WTC11 (cell line): ENCODE measurements at regions not wholly inside any gene's neighbourhood (a gene's known extent, or its start where the extent isn't known, plus 50 kb on each side); places are given as distances from the start of the nearest gene placed in this dataset.

ENCODE experiments used
- ATAC-seq: fragments of 200-7000 bp; cut with Tn5 transposase; 2 replicates; pipeline ENCODE4 v1.10.0; 2021; ENCODE audit warnings: mild to moderate bottlenecking, moderate library complexity
- CTCF ChIA-PET: fragments of 300-600 bp; sonication (Branson Sonifier 250); formaldehyde crosslinking; loops from one replicate; lab custom pipeline; 2021; ENCODE audit warnings: antibody characterized with exemption; lab: Charles Lee
- POLR2A ChIA-PET: fragments of 350-600 bp; sonication (Branson Sonifier 250); formaldehyde crosslinking; loops from one replicate; lab custom pipeline; 2021; ENCODE audit warnings: antibody characterized with exemption; lab: Charles Lee
- DNase-seq: peaks from one replicate; pipeline ENCODE4 v3.0.0; 2021; ENCODE audit warnings: low spot score
- H3K27ac Mint-ChIP-seq: 2 replicates; pipeline ENCODE4 v1.8.0; 2021; ENCODE audit warnings: mixed read lengths
- H3K27me3 Mint-ChIP-seq: 2 replicates; pipeline ENCODE4 v1.8.0; 2021; ENCODE audit warnings: low read depth, mild to moderate bottlenecking, moderate library complexity, mixed read lengths
- H3K36me3 Mint-ChIP-seq: 2 replicates; pipeline ENCODE4 v1.8.0; 2021; ENCODE audit warnings: mixed read lengths
- H3K4me1 Mint-ChIP-seq: 2 replicates; pipeline ENCODE4 v1.8.0; 2022; ENCODE audit warnings: mixed read lengths
- H3K4me3 Mint-ChIP-seq: 2 replicates; pipeline ENCODE4 v1.8.0; 2021; ENCODE audit warnings: mild to moderate bottlenecking, moderate library complexity, mixed read lengths
- H3K9me3 Mint-ChIP-seq: 2 replicates; pipeline ENCODE4 v1.8.0; 2021; ENCODE audit warnings: mixed read lengths
- ATF1 ChIP-seq: sonication (generic); formaldehyde crosslinking; IDR thresholded peaks from 2 replicates; pipeline ENCODE4 v1.8.1; 2023; ENCODE audit warnings: mild to moderate bottlenecking, moderate library complexity, missing genetic modification reagents
- ELF4 ChIP-seq: sonication (generic); formaldehyde crosslinking; IDR thresholded peaks from 2 replicates; pipeline ENCODE4 v1.8.1; 2022; ENCODE audit warnings: low read depth, mild to moderate bottlenecking, moderate library complexity, missing genetic modification reagents
- ESRRA ChIP-seq: sonication (generic); formaldehyde crosslinking; IDR thresholded peaks from 2 replicates; pipeline ENCODE4 v1.8.1; 2022; ENCODE audit warnings: mild to moderate bottlenecking, missing genetic modification reagents, borderline replicate concordance
- FOXP1 ChIP-seq: sonication (generic); formaldehyde crosslinking; IDR thresholded peaks from 2 replicates; pipeline ENCODE4 v1.8.0; 2022; ENCODE audit warnings: missing genetic modification reagents, mild to moderate bottlenecking, moderate library complexity, borderline replicate concordance
- GRHL2 ChIP-seq: fragments of 250-450 bp; sonication (Bioruptor Pico); IDR thresholded peaks from 2 replicates; pipeline ENCODE4 v1.8.0; 2022; ENCODE audit warnings: mild to moderate bottlenecking, moderate library complexity; ENCODE audit not compliant: insufficient replicate concordance, severe bottlenecking
- IRF2 ChIP-seq: sonication (generic); formaldehyde crosslinking; IDR thresholded peaks from 2 replicates; pipeline ENCODE4 v1.8.0; 2022; ENCODE audit warnings: low read depth, missing genetic modification reagents, borderline replicate concordance
- MYBL2 ChIP-seq: sonication (generic); formaldehyde crosslinking; IDR thresholded peaks from 2 replicates; pipeline ENCODE4 v1.8.1; 2023; ENCODE audit warnings: mild to moderate bottlenecking, moderate library complexity, missing genetic modification reagents
- NFE2L1 ChIP-seq: sonication (generic); formaldehyde crosslinking; IDR thresholded peaks from 2 replicates; pipeline ENCODE4 v1.8.1; 2023; ENCODE audit warnings: missing genetic modification reagents
- NR2C2 ChIP-seq: sonication (generic); formaldehyde crosslinking; IDR thresholded peaks from 2 replicates; pipeline ENCODE4 v1.8.0; 2022; ENCODE audit warnings: mild to moderate bottlenecking, missing genetic modification reagents
- NR3C1 ChIP-seq: sonication (generic); formaldehyde crosslinking; conservative IDR thresholded peaks from 2 replicates; pipeline ENCODE4 v1.8.1; 2023; ENCODE audit warnings: low read depth, mild to moderate bottlenecking, missing genetic modification reagents
- RELA ChIP-seq: sonication (generic); formaldehyde crosslinking; IDR thresholded peaks from 2 replicates; pipeline ENCODE4 v1.8.1; 2022; ENCODE audit warnings: missing genetic modification reagents, mild to moderate bottlenecking, borderline replicate concordance
- SOX15 ChIP-seq: fragments of 250-450 bp; sonication (Bioruptor Pico); IDR thresholded peaks from 2 replicates; pipeline ENCODE4 v1.9.0; 2021; ENCODE audit warnings: mild to moderate bottlenecking
- TCF7 ChIP-seq: sonication (generic); formaldehyde crosslinking; IDR thresholded peaks from 2 replicates; pipeline ENCODE4 v1.8.0; 2022; ENCODE audit warnings: mild to moderate bottlenecking, low read depth, missing genetic modification reagents, moderate library complexity
- TEAD1 ChIP-seq: sonication (generic); formaldehyde crosslinking; IDR thresholded peaks from 2 replicates; pipeline ENCODE4 v1.8.0; 2022; ENCODE audit warnings: mild to moderate bottlenecking, missing genetic modification reagents
- TP53 ChIP-seq: sonication (generic); formaldehyde crosslinking; IDR thresholded peaks from 2 replicates; pipeline ENCODE4 v1.8.1; 2023; ENCODE audit warnings: mild to moderate bottlenecking, missing genetic modification reagents
- ZBTB21 ChIP-seq: sonication (generic); formaldehyde crosslinking; IDR thresholded peaks from 2 replicates; pipeline ENCODE4 v1.8.1; 2023; ENCODE audit warnings: mild to moderate bottlenecking, missing genetic modification reagents, borderline replicate concordance
- ZNF219 ChIP-seq: sonication (generic); formaldehyde crosslinking; IDR thresholded peaks from 2 replicates; pipeline ENCODE4 v1.8.0; 2023; ENCODE audit warnings: missing genetic modification reagents, mild to moderate bottlenecking, borderline replicate concordance
- ZNF263 ChIP-seq: sonication (generic); formaldehyde crosslinking; IDR thresholded peaks from 2 replicates; pipeline ENCODE4 v1.8.1; 2022; ENCODE audit warnings: low read depth, mild to moderate bottlenecking, moderate library complexity, missing genetic modification reagents
- ZNF396 ChIP-seq: fragments of 250-450 bp; sonication (Bioruptor Pico); IDR thresholded peaks from 2 replicates; pipeline ENCODE4 v1.8.0; 2021; ENCODE audit warnings: mild to moderate bottlenecking, moderate library complexity, borderline replicate concordance
- ZNF416 ChIP-seq: fragments of 250-450 bp; sonication (Bioruptor Pico); IDR thresholded peaks from 2 replicates; pipeline ENCODE4 v1.9.0; 2021; ENCODE audit warnings: mild to moderate bottlenecking, inconsistent platforms
- TF ChIP-seq, protein P1 (sequence below): fragments of 250-450 bp; sonication (Bioruptor Pico); IDR thresholded peaks from 2 replicates; pipeline ENCODE4 v1.9.0; 2021; ENCODE audit warnings: moderate library complexity, mild to moderate bottlenecking, inconsistent platforms, borderline replicate concordance
- TF ChIP-seq, protein P2 (sequence below): sonication (generic); formaldehyde crosslinking; IDR thresholded peaks from 2 replicates; pipeline ENCODE4 v1.8.1; 2022; ENCODE audit warnings: mild to moderate bottlenecking, moderate library complexity, missing genetic modification reagents
- TF ChIP-seq, protein P3 (sequence below): fragments of 250-450 bp; sonication (Bioruptor Pico); IDR thresholded peaks from 2 replicates; pipeline ENCODE4 v1.9.0; 2021; ENCODE audit warnings: mild to moderate bottlenecking
- TF ChIP-seq, protein P4 (sequence below): sonication (generic); formaldehyde crosslinking; IDR thresholded peaks from 2 replicates; pipeline ENCODE4 v1.8.0; 2023; ENCODE audit warnings: mild to moderate bottlenecking, missing genetic modification reagents
- TF ChIP-seq, protein P5 (sequence below): sonication (generic); formaldehyde crosslinking; IDR thresholded peaks from 2 replicates; pipeline ENCODE4 v1.8.1; 2023; ENCODE audit warnings: mild to moderate bottlenecking, missing genetic modification reagents
- TF ChIP-seq, protein P6 (sequence below): fragments of 250-450 bp; sonication (Bioruptor Pico); conservative IDR thresholded peaks from 2 replicates; pipeline ENCODE4 v1.9.0; 2021; ENCODE audit warnings: mild to moderate bottlenecking

DNA sequence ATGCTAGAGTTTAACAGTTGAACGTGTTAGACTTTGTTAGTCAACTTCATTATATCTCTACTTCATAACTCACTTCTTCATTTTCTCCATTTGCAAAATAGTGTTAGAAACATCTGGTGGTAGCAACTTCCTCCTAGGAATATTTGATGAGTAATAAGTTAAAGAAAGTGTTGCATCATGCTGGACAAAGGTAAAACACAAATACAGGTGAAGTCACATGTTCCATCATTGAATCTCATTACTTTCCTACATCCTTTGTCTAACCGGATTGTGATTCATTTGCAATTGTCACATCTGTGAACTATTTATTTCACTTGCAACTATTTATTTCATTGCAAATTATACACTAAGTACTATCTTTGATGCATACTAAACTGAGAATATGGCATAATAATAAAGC is 186.5 kb downstream of the TUSC7 start:
- no peaks in the 10 kb centered on the region for H3K27me3 Mint-ChIP-seq
- no peak overlapping the region for H3K27ac Mint-ChIP-seq
- 0 out of 2 replicates have a peak, but pooled peaks cover 2% of the 10 kb centered on the region for H3K4me1 Mint-ChIP-seq
- no peaks in the 10 kb centered on the region for H3K9me3 Mint-ChIP-seq
- no peaks in the 10 kb centered on the region for H3K36me3 Mint-ChIP-seq
- DNase-seq (no peak), ATAC-seq (no peak)
- H3K4me3 Mint-ChIP-seq = no peak overlapping the region
- ChIA-PET CTCF (no interaction called here), POLR2A (no interaction called here)
- TF ChIP-seq ELF4 (no peak), RELA (no peak), ZBTB21 (CRISPR knock-in tag) (no peak), TEAD1 (no peak), IRF2 (CRISPR knock-in tag) (no peak), ESRRA (CRISPR knock-in tag) (no peak), ZNF416 (CRISPR knock-in tag) (no peak), MYBL2 (CRISPR knock-in tag) (no peak), FOXP1 (no peak), GRHL2 (no peak), TCF7 (CRISPR knock-in tag) (no peak)
- TF ChIP-seq, protein P1, sequence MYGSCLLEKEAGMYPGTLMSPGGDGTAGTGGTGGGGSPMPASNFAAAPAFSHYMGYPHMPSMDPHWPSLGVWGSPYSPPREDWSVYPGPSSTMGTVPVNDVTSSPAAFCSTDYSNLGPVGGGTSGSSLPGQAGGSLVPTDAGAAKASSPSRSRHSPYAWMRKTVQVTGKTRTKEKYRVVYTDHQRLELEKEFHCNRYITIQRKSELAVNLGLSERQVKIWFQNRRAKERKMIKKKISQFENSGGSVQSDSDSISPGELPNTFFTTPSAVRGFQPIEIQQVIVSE (CRISPR knock-in tag) = no peak
- TF ChIP-seq, protein P2, sequence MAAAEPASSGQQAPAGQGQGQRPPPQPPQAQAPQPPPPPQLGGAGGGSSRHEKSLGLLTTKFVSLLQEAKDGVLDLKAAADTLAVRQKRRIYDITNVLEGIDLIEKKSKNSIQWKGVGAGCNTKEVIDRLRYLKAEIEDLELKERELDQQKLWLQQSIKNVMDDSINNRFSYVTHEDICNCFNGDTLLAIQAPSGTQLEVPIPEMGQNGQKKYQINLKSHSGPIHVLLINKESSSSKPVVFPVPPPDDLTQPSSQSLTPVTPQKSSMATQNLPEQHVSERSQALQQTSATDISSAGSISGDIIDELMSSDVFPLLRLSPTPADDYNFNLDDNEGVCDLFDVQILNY (CRISPR knock-in tag) = no peak

DNA sequence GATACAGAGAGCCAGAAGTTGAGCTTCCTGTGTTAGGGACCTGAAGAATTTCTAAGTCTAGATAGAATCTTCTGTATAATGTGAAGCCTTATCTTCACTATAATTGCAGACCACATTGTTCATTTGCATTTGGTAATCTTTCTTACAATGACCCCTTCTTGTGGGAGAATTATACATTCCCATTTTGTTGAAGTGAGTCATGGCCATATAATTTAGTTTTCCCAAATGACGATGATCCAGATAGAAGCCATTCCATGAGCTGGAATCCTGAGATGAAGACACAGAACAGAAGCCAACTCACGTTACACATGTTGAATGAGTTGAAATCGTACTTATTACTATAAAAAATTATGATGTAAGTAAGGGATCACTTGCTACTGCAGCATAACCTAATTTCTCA is 187.8 kb downstream of the TUSC7 start:
- no peaks in the 10 kb centered on the region for H3K9me3 Mint-ChIP-seq
- ChIA-PET CTCF (interaction anchor here (0.7 to 0.8 kb wide), 2 partner anchors 14 to 542 kb away, joined by 3 read pairs; no protein-coding TSS in a partner anchor), POLR2A (no interaction called here)
- no peak overlapping the region for H3K4me3 Mint-ChIP-seq
- H3K4me1 Mint-ChIP-seq = 0 out of 2 replicates have a peak, but pooled peaks cover 2% of the 10 kb centered on the region
- H3K36me3 Mint-ChIP-seq = no peaks in the 10 kb centered on the region
- H3K27me3 Mint-ChIP-seq = no peaks in the 10 kb centered on the region
- no peak overlapping the region for H3K27ac Mint-ChIP-seq
- ATAC-seq (no peak), DNase-seq (no peak)
- TF ChIP-seq, protein P3, sequence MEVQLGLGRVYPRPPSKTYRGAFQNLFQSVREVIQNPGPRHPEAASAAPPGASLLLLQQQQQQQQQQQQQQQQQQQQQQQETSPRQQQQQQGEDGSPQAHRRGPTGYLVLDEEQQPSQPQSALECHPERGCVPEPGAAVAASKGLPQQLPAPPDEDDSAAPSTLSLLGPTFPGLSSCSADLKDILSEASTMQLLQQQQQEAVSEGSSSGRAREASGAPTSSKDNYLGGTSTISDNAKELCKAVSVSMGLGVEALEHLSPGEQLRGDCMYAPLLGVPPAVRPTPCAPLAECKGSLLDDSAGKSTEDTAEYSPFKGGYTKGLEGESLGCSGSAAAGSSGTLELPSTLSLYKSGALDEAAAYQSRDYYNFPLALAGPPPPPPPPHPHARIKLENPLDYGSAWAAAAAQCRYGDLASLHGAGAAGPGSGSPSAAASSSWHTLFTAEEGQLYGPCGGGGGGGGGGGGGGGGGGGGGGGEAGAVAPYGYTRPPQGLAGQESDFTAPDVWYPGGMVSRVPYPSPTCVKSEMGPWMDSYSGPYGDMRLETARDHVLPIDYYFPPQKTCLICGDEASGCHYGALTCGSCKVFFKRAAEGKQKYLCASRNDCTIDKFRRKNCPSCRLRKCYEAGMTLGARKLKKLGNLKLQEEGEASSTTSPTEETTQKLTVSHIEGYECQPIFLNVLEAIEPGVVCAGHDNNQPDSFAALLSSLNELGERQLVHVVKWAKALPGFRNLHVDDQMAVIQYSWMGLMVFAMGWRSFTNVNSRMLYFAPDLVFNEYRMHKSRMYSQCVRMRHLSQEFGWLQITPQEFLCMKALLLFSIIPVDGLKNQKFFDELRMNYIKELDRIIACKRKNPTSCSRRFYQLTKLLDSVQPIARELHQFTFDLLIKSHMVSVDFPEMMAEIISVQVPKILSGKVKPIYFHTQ (CRISPR knock-in tag) = no peak
- TF ChIP-seq NFE2L1 (CRISPR knock-in tag) (no peak), SOX15 (no peak), ZNF396 (CRISPR knock-in tag) (no peak), NR2C2 (CRISPR knock-in tag) (no peak), ATF1 (no peak), NR3C1 (CRISPR knock-in tag) (no peak), ZNF263 (CRISPR knock-in tag) (no peak), TP53 (CRISPR knock-in tag) (no peak), ZNF219 (CRISPR knock-in tag) (no peak)
- TF ChIP-seq, protein P4, sequence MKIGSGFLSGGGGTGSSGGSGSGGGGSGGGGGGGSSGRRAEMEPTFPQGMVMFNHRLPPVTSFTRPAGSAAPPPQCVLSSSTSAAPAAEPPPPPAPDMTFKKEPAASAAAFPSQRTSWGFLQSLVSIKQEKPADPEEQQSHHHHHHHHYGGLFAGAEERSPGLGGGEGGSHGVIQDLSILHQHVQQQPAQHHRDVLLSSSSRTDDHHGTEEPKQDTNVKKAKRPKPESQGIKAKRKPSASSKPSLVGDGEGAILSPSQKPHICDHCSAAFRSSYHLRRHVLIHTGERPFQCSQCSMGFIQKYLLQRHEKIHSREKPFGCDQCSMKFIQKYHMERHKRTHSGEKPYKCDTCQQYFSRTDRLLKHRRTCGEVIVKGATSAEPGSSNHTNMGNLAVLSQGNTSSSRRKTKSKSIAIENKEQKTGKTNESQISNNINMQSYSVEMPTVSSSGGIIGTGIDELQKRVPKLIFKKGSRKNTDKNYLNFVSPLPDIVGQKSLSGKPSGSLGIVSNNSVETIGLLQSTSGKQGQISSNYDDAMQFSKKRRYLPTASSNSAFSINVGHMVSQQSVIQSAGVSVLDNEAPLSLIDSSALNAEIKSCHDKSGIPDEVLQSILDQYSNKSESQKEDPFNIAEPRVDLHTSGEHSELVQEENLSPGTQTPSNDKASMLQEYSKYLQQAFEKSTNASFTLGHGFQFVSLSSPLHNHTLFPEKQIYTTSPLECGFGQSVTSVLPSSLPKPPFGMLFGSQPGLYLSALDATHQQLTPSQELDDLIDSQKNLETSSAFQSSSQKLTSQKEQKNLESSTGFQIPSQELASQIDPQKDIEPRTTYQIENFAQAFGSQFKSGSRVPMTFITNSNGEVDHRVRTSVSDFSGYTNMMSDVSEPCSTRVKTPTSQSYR (CRISPR knock-in tag) = no peak
- TF ChIP-seq, protein P5, sequence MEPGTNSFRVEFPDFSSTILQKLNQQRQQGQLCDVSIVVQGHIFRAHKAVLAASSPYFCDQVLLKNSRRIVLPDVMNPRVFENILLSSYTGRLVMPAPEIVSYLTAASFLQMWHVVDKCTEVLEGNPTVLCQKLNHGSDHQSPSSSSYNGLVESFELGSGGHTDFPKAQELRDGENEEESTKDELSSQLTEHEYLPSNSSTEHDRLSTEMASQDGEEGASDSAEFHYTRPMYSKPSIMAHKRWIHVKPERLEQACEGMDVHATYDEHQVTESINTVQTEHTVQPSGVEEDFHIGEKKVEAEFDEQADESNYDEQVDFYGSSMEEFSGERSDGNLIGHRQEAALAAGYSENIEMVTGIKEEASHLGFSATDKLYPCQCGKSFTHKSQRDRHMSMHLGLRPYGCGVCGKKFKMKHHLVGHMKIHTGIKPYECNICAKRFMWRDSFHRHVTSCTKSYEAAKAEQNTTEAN (CRISPR knock-in tag) = no peak
- TF ChIP-seq, protein P6, sequence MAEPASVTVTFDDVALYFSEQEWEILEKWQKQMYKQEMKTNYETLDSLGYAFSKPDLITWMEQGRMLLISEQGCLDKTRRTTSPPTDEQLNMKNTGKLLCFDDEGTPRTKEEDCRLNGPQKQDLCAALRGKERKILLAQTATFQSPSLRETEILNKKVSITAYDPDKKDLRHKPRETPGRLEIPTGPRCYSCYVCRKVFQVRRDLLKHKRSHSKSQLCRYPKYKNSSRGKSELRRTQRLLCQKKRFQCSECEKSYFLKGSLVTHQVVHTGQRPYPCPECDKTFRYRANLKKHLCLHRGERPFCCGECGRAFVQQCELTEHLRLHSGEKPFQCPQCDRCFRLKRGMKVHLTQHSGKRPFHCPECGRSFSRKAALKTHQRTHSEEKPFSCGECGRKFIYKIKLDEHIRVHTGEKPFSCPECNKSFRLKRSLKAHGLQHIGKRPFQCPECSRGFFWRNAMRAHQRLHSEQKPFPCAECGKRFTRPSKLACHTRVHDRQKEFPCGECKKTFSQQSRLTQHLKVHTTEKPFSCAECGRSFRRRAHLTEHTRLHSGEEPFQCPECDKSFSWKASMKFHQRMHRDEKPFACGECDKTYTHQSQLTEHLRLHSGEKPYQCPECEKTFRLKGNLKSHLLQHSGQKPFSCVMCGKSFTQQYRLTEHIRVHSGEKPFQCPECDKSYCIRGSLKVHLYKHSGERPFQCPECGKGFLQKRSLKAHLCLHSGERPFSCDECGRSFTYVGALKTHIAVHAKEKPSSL (CRISPR knock-in tag) = no peak
